PC-3 (cell line): ENCODE measurements at regions not wholly inside any gene's neighbourhood (a gene's known extent, or its start where the extent isn't known, plus 50 kb on each side); places are given as distances from the start of the nearest gene placed in this dataset.

Experiments used
- ATAC-seq: fragments of 200-7000 bp; cut with Tn5 transposase; 2 replicates; pipeline ENCODE4 v1.9.1; 2020; ENCODE audit warnings: mild to moderate bottlenecking, moderate library complexity
- BruUV-seq: library from RNA; stranded (reverse); fragments of 400-500 nt; replicated peaks from 2 replicates; lab custom pipeline; 2021; lab: Mats Ljungman, UMichigan
- CTCF ChIA-PET: fragments of 300-600 bp; sonication (Branson Sonifier 250); formaldehyde crosslinking; loops from one replicate; lab custom pipeline; 2022; ENCODE audit warnings: antibody characterized with exemption; lab: Charles Lee
- POLR2A ChIA-PET: fragments of 300-600 bp; sonication (Branson Sonifier 250); formaldehyde crosslinking; loops from one replicate; lab custom pipeline; 2022; ENCODE audit warnings: antibody characterized with exemption; ENCODE audit not compliant: unreplicated experiment; lab: Charles Lee
- DNase-seq: peaks from one replicate; pipeline ENCODE4 v3.0.0-alpha.2; 2015
- H2AFZ ChIP-seq: fragments of 300-600 bp; sonication (generic); 2 replicates; pipeline ENCODE4 v1.6.0; 2016; ENCODE audit warnings: antibody characterized with exemption, low read length
- H3F3A ChIP-seq: fragments of 300-600 bp; sonication (generic); one replicate; pipeline ENCODE4 v1.6.0; 2017; ENCODE audit warnings: antibody characterized with exemption, low read length, control low read depth, mild to moderate bottlenecking; ENCODE audit not compliant: unreplicated experiment
- H3K27ac ChIP-seq: fragments of 300-600 bp; sonication (generic); 2 replicates; pipeline ENCODE4 v1.5.1; 2016; ENCODE audit warnings: mild to moderate bottlenecking, low read length
- H3K27me3 ChIP-seq: fragments of 300-600 bp; sonication (generic); 2 replicates; pipeline ENCODE4 v1.6.1; 2016; ENCODE audit warnings: low read length, mixed read lengths
- H3K36me3 ChIP-seq: fragments of 300-600 bp; sonication (generic); 2 replicates; pipeline ENCODE4 v1.6.1; 2016; ENCODE audit warnings: low read depth, mixed run types, low read length, mixed read lengths
- H3K4me1 ChIP-seq: fragments of 300-600 bp; sonication (generic); 2 replicates; pipeline ENCODE4 v1.5.1; 2016; ENCODE audit warnings: low read length; ENCODE audit not compliant: insufficient read depth
- H3K4me2 ChIP-seq: fragments of 300-600 bp; sonication (generic); 2 replicates; pipeline ENCODE4 v1.6.0; 2016; ENCODE audit warnings: low read length
- H3K4me3 ChIP-seq: fragments of 300-600 bp; sonication (generic); 2 replicates; pipeline ENCODE4 v1.5.1; 2016; ENCODE audit warnings: mild to moderate bottlenecking, low read length, mixed read lengths
- H3K79me2 ChIP-seq: fragments of 300-600 bp; sonication (generic); 2 replicates; pipeline ENCODE4 v1.6.1; 2017; ENCODE audit warnings: low read length, mixed read lengths
- H3K9ac ChIP-seq: fragments of 300-600 bp; sonication (generic); 2 replicates; pipeline ENCODE4 v1.6.0; 2016; ENCODE audit warnings: mild to moderate bottlenecking, low read length
- H3K9me2 ChIP-seq: fragments of 300-600 bp; sonication (generic); replicated peaks from 2 replicates; pipeline ENCODE4 v1.6.1; 2016; ENCODE audit warnings: mixed run types, low read length, mixed read lengths
- H3K9me3 ChIP-seq: fragments of 300-600 bp; sonication (generic); 2 replicates; pipeline ENCODE4 v1.6.1; 2016; ENCODE audit warnings: low read length, mixed read lengths
- H4K20me1 ChIP-seq: fragments of 300-600 bp; sonication (generic); 2 replicates; pipeline ENCODE4 v1.6.1; 2016; ENCODE audit warnings: low read length, mixed read lengths
- CTCF ChIP-seq: fragments of 300-600 bp; sonication (generic); conservative IDR thresholded peaks from 2 replicates; pipeline ENCODE4 v1.5.1; 2017; ENCODE audit warnings: antibody characterized with exemption, low read depth, mild to moderate bottlenecking, low read length
- EZH2 ChIP-seq: fragments of 300-600 bp; sonication (generic); IDR thresholded peaks from one replicate; pipeline ENCODE4 v1.6.1; 2017; ENCODE audit warnings: antibody characterized with exemption, mild to moderate bottlenecking, low read length; ENCODE audit not compliant: unreplicated experiment
- EZH2phosphoT487 ChIP-seq: fragments of 300-600 bp; sonication (generic); IDR thresholded peaks from 2 replicates; pipeline ENCODE4 v1.6.1; 2018; ENCODE audit warnings: mild to moderate bottlenecking, antibody characterized with exemption, low read length, borderline replicate concordance
- intact Hi-C: fragments of 100-400 bp; cut with micrococcal nuclease; formaldehyde crosslinking; loops from 2 replicates; pipeline ENCODE4 v1.9.0; 2023

- ATAC-seq (no peak), DNase-seq (peak; percentile 24)
- intact Hi-C loops: loop anchor here (5.0 kb wide), 1 partner anchor 77 kb away; no protein-coding TSS in a partner anchor
- H3K9ac ChIP-seq: no peak overlapping the region
- H3K4me2 ChIP-seq: no peak overlapping the region
- TF ChIP-seq CTCF: no peak
- TF ChIP-seq EZH2: no peak
- H3K27me3 ChIP-seq: no peaks in the 10 kb centered on the region
- POLR2A ChIA-PET: no interaction called here
- no peaks in the 10 kb centered on the region for H3K9me3 ChIP-seq
- H2AFZ ChIP-seq: no peak overlapping the region
- no peak overlapping the region for H3K27ac ChIP-seq
- BruUV-seq: no TSS peak
- CTCF ChIA-PET: interaction anchor here (0.7 to 2.0 kb wide), 2 partner anchors 12 to 104 kb away, joined by 4 to 5 read pairs; no protein-coding TSS in a partner anchor
- H3K4me3 ChIP-seq: no peak overlapping the region
- no peaks in the 10 kb centered on the region for H3K79me2 ChIP-seq
- no peaks in the 10 kb centered on the region for H3K9me2 ChIP-seq
- no peaks in the 10 kb centered on the region for H3K36me3 ChIP-seq
- no peaks in the 10 kb centered on the region for H3F3A ChIP-seq
- H3K4me1 ChIP-seq: peaks cover 2% of the 10 kb centered on the region
- H4K20me1 ChIP-seq: no peaks in the 10 kb centered on the region
Observed at GRCh38 chr11:123249354-123249753, 54.3 kb upstream of the CLMP start.

DNA sequence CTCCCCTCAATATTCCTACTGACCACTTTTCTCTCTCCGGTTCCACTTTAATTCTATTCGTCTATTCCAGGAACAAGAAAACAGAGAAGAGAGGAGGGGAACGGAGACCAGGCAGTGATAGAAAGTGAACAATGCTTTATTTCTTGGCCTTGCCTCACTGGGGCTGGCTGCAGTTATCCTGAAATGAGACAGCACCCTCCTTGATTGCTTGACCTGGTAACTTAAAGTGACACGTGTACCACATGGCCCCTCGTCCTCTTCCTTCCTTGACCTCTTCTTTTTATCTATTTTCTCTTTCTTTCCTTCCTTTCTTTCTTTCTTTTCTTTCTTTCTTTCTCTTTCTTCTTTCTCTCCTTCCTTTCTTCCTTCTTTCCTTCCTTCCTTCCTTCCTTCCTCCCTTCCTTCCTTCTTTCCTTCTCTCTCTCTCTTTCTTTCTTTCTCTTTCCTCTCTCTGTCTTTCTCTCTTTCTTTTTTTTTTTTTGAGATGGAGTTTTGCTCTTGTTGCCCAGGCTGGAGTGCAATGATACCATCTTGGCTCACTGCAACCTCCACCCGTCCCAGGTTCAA lies 52.8 kb upstream of the CLMP start:
- DNase-seq (no peak), ATAC-seq (no peak)
- TF ChIP-seq CTCF (no peak), EZH2phosphoT487 (no peak), EZH2 (no peak)
- ChIA-PET POLR2A (interaction anchor here (1.2 kb wide), 1 partner anchor 137 kb away, joined by 3 read pairs; no protein-coding TSS in a partner anchor), CTCF (interaction anchor here (0.6 to 2.2 kb wide), 16 partner anchors 13 to 231 kb away, joined by 3 to 48 read pairs (median 5); no protein-coding TSS in a partner anchor)
- H3K9ac ChIP-seq: no peak overlapping the region
- peak overlapping the region; percentile 49; the same call in 1 of the 2 replicates for H2AFZ ChIP-seq
- BruUV-seq: no TSS peak
- no peaks in the 10 kb centered on the region for H3K9me3 ChIP-seq
- no peaks in the 10 kb centered on the region for H4K20me1 ChIP-seq
- no peaks in the 10 kb centered on the region for H3F3A ChIP-seq
- no peaks in the 10 kb centered on the region for H3K36me3 ChIP-seq
- no peak overlapping the region for H3K27ac ChIP-seq
- H3K4me2 ChIP-seq: no peak overlapping the region; the same call in 1 of the 2 replicates
- no peaks in the 10 kb centered on the region for H3K79me2 ChIP-seq
- no peaks in the 10 kb centered on the region for H3K27me3 ChIP-seq
- intact Hi-C loops: loop anchor here (1.0 to 5.0 kb wide), 3 partner anchors 76 to 145 kb away; no protein-coding TSS in a partner anchor
- H3K9me2 ChIP-seq: no peaks in the 10 kb centered on the region
- H3K4me1 ChIP-seq: peaks cover 14% of the 10 kb centered on the region
- no peak overlapping the region for H3K4me3 ChIP-seq

DNA sequence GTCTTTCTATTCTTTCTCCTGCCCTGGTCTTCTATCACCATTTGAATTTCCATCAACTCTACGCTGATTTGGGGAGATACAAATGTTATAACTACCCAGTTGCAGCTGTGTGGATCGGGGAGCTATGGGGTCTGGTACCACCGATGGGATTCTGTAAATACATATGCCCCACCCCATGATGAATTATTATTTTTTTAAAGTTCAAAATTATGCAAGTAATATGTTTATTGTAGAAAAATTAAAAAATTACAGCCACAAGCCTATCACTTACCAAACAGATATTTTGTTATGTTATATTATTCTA lies 52.4 kb upstream of the CLMP start:
- H3K4me2 ChIP-seq: peak overlapping the region; percentile 66
- TF ChIP-seq CTCF (no peak; the same call in 1 of the 2 replicates), EZH2 (no peak), EZH2phosphoT487 (no peak)
- H3K9me3 ChIP-seq: no peaks in the 10 kb centered on the region
- H3K36me3 ChIP-seq: no peaks in the 10 kb centered on the region
- ChIA-PET CTCF (interaction anchor here (0.5 to 2.2 kb wide), 19 partner anchors 12 to 231 kb away, joined by 3 to 48 read pairs (median 4); no protein-coding TSS in a partner anchor), POLR2A (interaction anchor here (1.2 kb wide), 1 partner anchor 136 kb away, joined by 3 read pairs; no protein-coding TSS in a partner anchor)
- H3K27me3 ChIP-seq: no peaks in the 10 kb centered on the region
- H3K27ac ChIP-seq: no peak overlapping the region
- no TSS peak for BruUV-seq
- intact Hi-C loops: loop anchor here (1.0 to 5.0 kb wide), 3 partner anchors 75 to 145 kb away; no protein-coding TSS in a partner anchor
- peak overlapping the region; percentile 71 for H2AFZ ChIP-seq
- H4K20me1 ChIP-seq: no peaks in the 10 kb centered on the region
- DNase-seq (no peak), ATAC-seq (no peak)
- H3K9ac ChIP-seq: no peak overlapping the region
- H3F3A ChIP-seq: no peaks in the 10 kb centered on the region
- H3K4me1 ChIP-seq: peaks cover 14% of the 10 kb centered on the region
- no peaks in the 10 kb centered on the region for H3K9me2 ChIP-seq
- H3K79me2 ChIP-seq: no peaks in the 10 kb centered on the region
- no peak overlapping the region for H3K4me3 ChIP-seq
